Upper lobe of left lung (tissue), 6 donors: ENCODE measurements at regions not wholly inside any gene's neighbourhood (a gene's known extent, or its start where the extent isn't known, plus 50 kb on each side); places are given as distances from the start of the nearest gene placed in this dataset.
A peak's percentile ranks its signal among the peaks of the same experiment; 100 is the strongest.

Experiments used
- ATAC-seq, 2 donors: fragments of 200-7000 bp; cut with Tn5 transposase; one replicate each; pipeline ENCODE4 v1.9.1; 2022; ENCODE audit warnings: mild to moderate bottlenecking in 2 of 2, moderate library complexity in 2 of 2; ENCODE audit not compliant: low FRiP score in 2 of 2
- DNase-seq, 2 donors: peaks; one replicate each; pipeline ENCODE4 v3.0.0-alpha.2; 2019 to 2020
- H3K27ac ChIP-seq, 4 donors: fragments of 200-600 bp; sonication (generic); one replicate each; pipeline ENCODE4 v1.5.1; 2016 to 2019
- H3K27me3 ChIP-seq, 4 donors: fragments of 200-600 bp; sonication (generic); one replicate each; pipeline ENCODE4 v1.5.1; 2017 to 2019
- H3K36me3 ChIP-seq, 4 donors: fragments of 200-600 bp; sonication (generic); one replicate each; pipeline ENCODE4 v1.5.1; 2016 to 2019
- H3K4me1 ChIP-seq, 4 donors: fragments of 200-600 bp; sonication (generic); one replicate each; pipeline ENCODE4 v1.5.1; 2018 to 2019
- H3K4me3 ChIP-seq, 4 donors: fragments of 200-600 bp; sonication (generic); one replicate each; pipeline ENCODE4 v1.5.1; 2017 to 2019; ENCODE audit warnings: mild to moderate bottlenecking in 2 of 4, moderate library complexity in 1 of 4
- H3K9me3 ChIP-seq, 4 donors: fragments of 200-600 bp; sonication (generic); one replicate each; pipeline ENCODE4 v1.5.1; 2018 to 2019
- EP300 ChIP-seq, 4 donors: sonication (generic); formaldehyde crosslinking; IDR thresholded peaks; one replicate each; pipeline ENCODE4 v1.5.1; 2017; ENCODE audit warnings: antibody characterized with exemption in 4 of 4, control low read depth in 2 of 4
- POLR2A ChIP-seq, 4 donors: fragments of 450-650 bp; IDR thresholded peaks; one replicate each; pipeline ENCODE4 v1.5.1; 2016 to 2017; ENCODE audit warnings: antibody characterized with exemption in 4 of 4, mild to moderate bottlenecking in 2 of 4
- POLR2AphosphoS5 ChIP-seq, 2 donors: sonication (generic); formaldehyde crosslinking; IDR thresholded peaks; one replicate each; pipeline ENCODE4 v1.5.1; 2017; ENCODE audit warnings: antibody characterized with exemption in 2 of 2
- WGBS, 2 donors: methylation state at CpG; one replicate each; pipeline ENCODE4 v1.1.5; 2017 to 2018; 5-methylcytosine and 5-hydroxymethylcytosine counted together
- TF ChIP-seq, protein P1 (sequence below), 6 experiments: fragments of 450-650 bp in 4 of 6; fragments of 200-600 bp in 2 of 6; sonication (generic) in 2 of 6; IDR thresholded peaks; one replicate each; pipeline ENCODE4 v1.5.1; 2016 to 2019; ENCODE audit warnings: antibody characterized with exemption in 6 of 6
- donor health status: DM: no; HTN: no; CAD: no; lungs with moderate emphysema.
- donor health status: DM: no; HTN: yes; CAD: no; lungs with severe emphysema.

DNA sequence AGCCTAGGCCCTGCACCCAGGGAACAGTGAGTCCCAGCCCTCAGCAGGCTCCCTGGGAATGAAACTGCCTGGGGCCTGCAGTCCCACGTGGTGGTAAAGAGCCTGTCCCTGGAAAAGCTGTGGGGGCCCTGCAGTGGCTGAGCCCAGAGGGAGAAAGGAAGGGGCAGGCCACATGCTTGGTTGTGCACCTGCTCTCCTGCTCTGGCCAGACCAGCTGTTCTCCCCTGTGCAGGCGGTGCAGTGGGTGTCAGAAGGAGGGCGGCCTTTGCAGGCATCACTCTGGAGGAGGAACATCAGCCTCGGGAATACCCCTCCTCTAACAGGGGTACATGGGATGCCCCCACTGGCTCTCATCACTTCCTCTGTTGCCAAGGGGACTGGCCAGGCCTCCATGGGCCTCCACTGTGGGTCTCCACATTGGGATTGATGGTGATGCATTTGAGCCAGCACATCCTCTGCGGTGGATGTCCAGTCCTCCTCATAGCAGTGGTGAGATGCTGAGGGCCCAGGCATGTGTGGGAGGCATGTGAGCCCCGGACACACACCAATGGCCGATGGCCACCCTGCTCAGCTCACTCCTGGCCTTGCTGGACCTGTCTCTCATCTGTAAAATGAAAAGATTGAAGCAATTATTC is 690.4 kb downstream of the BRD1 start:
- Histone ChIP-seq H3K4me1 (no peaks in the 10 kb centered on the region), H3K27ac (no peak overlapping the region), H3K4me3 (no peak overlapping the region), H3K36me3 (no peaks in the 10 kb centered on the region), H3K27me3 (no peaks in the 10 kb centered on the region), H3K9me3 (no peaks in the 10 kb centered on the region)
- WGBS, 2 donors: 76 to 79% methylated on average over 4 to 7 of the region's 7 CpGs
- DNase-seq (no peak), ATAC-seq (peak in 1 of 2 donors; percentile 14)
- TF ChIP-seq POLR2AphosphoS5 (IDR thresholded peaks at IDR 0.05): no peak
- TF ChIP-seq EP300 (IDR thresholded peaks at IDR 0.05): no peak
- TF ChIP-seq, protein P1, sequence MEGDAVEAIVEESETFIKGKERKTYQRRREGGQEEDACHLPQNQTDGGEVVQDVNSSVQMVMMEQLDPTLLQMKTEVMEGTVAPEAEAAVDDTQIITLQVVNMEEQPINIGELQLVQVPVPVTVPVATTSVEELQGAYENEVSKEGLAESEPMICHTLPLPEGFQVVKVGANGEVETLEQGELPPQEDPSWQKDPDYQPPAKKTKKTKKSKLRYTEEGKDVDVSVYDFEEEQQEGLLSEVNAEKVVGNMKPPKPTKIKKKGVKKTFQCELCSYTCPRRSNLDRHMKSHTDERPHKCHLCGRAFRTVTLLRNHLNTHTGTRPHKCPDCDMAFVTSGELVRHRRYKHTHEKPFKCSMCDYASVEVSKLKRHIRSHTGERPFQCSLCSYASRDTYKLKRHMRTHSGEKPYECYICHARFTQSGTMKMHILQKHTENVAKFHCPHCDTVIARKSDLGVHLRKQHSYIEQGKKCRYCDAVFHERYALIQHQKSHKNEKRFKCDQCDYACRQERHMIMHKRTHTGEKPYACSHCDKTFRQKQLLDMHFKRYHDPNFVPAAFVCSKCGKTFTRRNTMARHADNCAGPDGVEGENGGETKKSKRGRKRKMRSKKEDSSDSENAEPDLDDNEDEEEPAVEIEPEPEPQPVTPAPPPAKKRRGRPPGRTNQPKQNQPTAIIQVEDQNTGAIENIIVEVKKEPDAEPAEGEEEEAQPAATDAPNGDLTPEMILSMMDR (IDR thresholded peaks at IDR 0.05): no peak
- no peak for TF ChIP-seq POLR2A (IDR thresholded peaks at IDR 0.05)

DNA sequence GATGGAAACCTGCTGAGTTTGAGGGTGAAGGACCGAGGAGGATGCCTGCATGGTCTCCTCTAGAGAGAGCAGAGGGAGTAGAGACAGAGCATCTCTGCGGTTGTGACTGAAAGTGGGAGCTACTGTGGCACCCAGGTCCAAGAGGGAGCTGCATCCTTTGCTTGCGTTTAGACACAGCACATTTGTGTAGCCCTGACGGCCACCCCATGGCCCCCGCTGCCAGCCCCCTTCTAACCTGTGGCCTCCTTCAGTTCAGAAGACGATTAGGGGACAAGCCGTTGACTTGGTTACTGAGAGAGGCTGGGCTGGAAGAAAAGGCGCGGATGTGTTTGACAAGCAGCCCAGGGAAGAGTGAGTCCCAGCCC is 690.9 kb downstream of the BRD1 start:
- WGBS, 2 donors: 87% methylated on average over 9 of the region's 9 CpGs
- no peaks in the 10 kb centered on the region for H3K27me3 ChIP-seq

DNA sequence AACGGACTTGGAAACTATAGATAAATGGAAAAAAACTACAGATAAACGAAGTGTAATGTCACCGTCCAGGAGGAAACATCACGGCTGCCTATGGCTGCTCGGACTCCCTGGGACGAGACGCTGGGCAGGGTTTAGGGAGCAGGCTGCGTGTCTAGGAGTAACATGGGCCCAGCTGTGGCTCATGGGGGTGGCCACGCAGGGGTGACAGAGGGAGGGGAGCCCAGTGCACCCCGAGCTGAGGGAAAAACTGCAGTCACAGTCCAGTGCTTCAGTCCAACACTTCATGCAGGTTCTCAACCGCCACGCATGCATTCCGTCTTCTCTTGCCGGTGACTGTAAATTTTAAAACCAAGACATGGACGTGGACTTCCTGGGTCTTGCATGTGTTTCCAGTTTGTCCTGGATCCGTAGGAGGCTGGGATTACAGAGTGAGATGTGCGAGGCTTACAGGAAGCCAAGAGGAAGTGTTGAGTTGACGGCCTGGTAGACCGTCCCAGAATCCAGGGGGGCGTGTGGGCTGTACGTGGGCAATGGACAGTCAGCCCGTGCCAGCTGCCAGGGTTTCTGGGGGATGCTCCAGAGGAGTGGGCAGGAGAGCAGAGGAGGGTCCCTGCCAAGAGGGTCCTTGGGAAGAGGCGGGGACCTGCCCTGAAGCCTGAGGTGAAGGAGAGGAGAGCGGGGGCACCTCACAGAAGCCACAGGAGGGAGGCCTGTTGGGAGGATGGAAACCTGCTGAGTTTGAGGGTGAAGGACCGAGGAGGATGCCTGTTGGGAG is 691.4 kb downstream of the BRD1 start:
- Histone ChIP-seq H3K36me3 (no peaks in the 10 kb centered on the region), H3K27ac (no peak overlapping the region), H3K27me3 (no peaks in the 10 kb centered on the region), H3K9me3 (no peaks in the 10 kb centered on the region), H3K4me1 (no peaks in the 10 kb centered on the region), H3K4me3 (no peak overlapping the region)
- no peak for DNase-seq
- TF ChIP-seq POLR2AphosphoS5 (IDR thresholded peaks at IDR 0.05): no peak
- TF ChIP-seq EP300 (IDR thresholded peaks at IDR 0.05): no peak
- TF ChIP-seq, protein P1 (IDR thresholded peaks at IDR 0.05): no peak
- no peak for TF ChIP-seq POLR2A (IDR thresholded peaks at IDR 0.05)
- 69 to 76% methylated on average over 25 of the region's 25 CpGs for WGBS, 2 donors
- no peak for ATAC-seq

More for the DNA sequence above, 690.9 kb downstream of the BRD1 start:
- Histone ChIP-seq H3K36me3 (no peaks in the 10 kb centered on the region), H3K9me3 (no peaks in the 10 kb centered on the region), H3K4me3 (no peak overlapping the region), H3K4me1 (no peaks in the 10 kb centered on the region), H3K27ac (no peak overlapping the region)
- DNase-seq: no peak
- TF ChIP-seq EP300 (IDR thresholded peaks at IDR 0.05): no peak
- no peak for TF ChIP-seq POLR2A (IDR thresholded peaks at IDR 0.05)
- no peak for TF ChIP-seq POLR2AphosphoS5 (IDR thresholded peaks at IDR 0.05)
- TF ChIP-seq, protein P1 (IDR thresholded peaks at IDR 0.05): no peak
- ATAC-seq: no peak

DNA sequence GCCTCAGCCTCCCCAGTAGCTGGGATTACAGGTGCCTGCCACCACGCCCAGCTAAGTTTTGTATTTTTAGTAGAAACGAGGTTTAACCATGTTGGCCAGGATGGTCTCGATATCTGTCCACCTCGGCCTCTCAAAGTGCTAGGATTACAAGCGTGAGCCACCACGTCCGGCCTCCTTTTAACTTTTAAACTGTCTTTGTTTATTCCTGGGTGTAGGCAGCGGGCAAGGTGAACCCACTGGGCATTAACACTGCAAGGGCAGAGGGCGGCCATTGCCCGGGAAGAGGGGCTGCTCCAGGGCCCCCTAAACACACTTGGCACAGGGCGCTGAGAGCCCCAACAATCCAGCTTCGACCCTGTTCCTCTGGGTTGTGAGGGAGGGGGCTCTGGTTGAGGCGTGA is 693.6 kb downstream of the BRD1 start:
- Histone ChIP-seq H3K36me3 (no peaks in the 10 kb centered on the region), H3K9me3 (no peaks in the 10 kb centered on the region), H3K27ac (no peak overlapping the region), H3K4me1 (no peaks in the 10 kb centered on the region), H3K27me3 (no peaks in the 10 kb centered on the region), H3K4me3 (no peak overlapping the region)
- no peak for DNase-seq
- TF ChIP-seq POLR2A (IDR thresholded peaks at IDR 0.05) (no peak), POLR2AphosphoS5 (IDR thresholded peaks at IDR 0.05) (no peak), EP300 (IDR thresholded peaks at IDR 0.05) (no peak)
- TF ChIP-seq, protein P1 (IDR thresholded peaks at IDR 0.05): no peak
- 79 to 81% methylated on average over 13 of the region's 13 CpGs for WGBS, 2 donors
- ATAC-seq: no peak
